Mesenchymal stem cell (in vitro differentiated cells and primary cell): ENCODE measurements at regions not wholly inside any gene's neighbourhood (a gene's known extent, or its start where the extent isn't known, plus 50 kb on each side); places are given as distances from the start of the nearest gene placed in this dataset.

Experiments used
- DNase-seq: peaks from one replicate; pipeline ENCODE4 v3.0.0-alpha.2; 2013
- H2AFZ ChIP-seq: one replicate; pipeline ENCODE4 v1.6.1; 2013; ENCODE audit warnings: low read depth, mild to moderate bottlenecking, control low read depth, inconsistent platforms, low read length, moderate library complexity
- H2AK5ac ChIP-seq: 2 replicates; pipeline ENCODE4 v1.6.1; 2013; ENCODE audit warnings: low read length, moderate library complexity, mild to moderate bottlenecking, inconsistent platforms; ENCODE audit not compliant: severe bottlenecking
- H2BK120ac ChIP-seq: one replicate; pipeline ENCODE4 v1.6.1; 2013; ENCODE audit warnings: low read depth, mild to moderate bottlenecking, inconsistent platforms, low read length, moderate library complexity
- H2BK12ac ChIP-seq, 2 experiments: one replicate each; pipeline ENCODE4 v1.6.1; 2013; ENCODE audit warnings: inconsistent platforms in 2 of 2, low read length in 2 of 2, mild to moderate bottlenecking in 2 of 2, moderate library complexity in 2 of 2, control low read depth in 1 of 2
- H2BK15ac ChIP-seq: one replicate; pipeline ENCODE4 v1.6.1; 2013; ENCODE audit warnings: mild to moderate bottlenecking, low read depth, inconsistent platforms; ENCODE audit not compliant: poor library complexity, severe bottlenecking
- H2BK5ac ChIP-seq: 2 replicates; pipeline ENCODE4 v1.6.1; 2013; ENCODE audit warnings: low read depth, mild to moderate bottlenecking, low read length, control low read depth, inconsistent platforms; ENCODE audit not compliant: poor library complexity, severe bottlenecking
- H3K14ac ChIP-seq, 2 experiments: one replicate each; pipeline ENCODE4 v1.6.1; 2013; ENCODE audit warnings: inconsistent platforms in 2 of 2, low read length in 2 of 2, control low read depth in 1 of 2, mild to moderate bottlenecking in 1 of 2, moderate library complexity in 1 of 2
- H3K18ac ChIP-seq, 2 experiments: one replicate each; pipeline ENCODE4 v1.6.1; 2013; ENCODE audit warnings: inconsistent platforms in 2 of 2, low read length in 2 of 2, control low read depth in 1 of 2, low read depth in 1 of 2, mild to moderate bottlenecking in 1 of 2
- H3K23ac ChIP-seq, 2 experiments: one replicate each; pipeline ENCODE4 v1.6.1; 2013; ENCODE audit warnings: inconsistent platforms in 2 of 2, low read length in 2 of 2, mild to moderate bottlenecking in 2 of 2, moderate library complexity in 2 of 2, control low read depth in 1 of 2
- H3K27ac ChIP-seq: 2 replicates; pipeline ENCODE4 v1.5.1; 2013; ENCODE audit warnings: mild to moderate bottlenecking, moderate library complexity, low read length, control low read depth, inconsistent platforms; ENCODE audit not compliant: poor library complexity, severe bottlenecking
- H3K27me3 ChIP-seq, 2 experiments: 2 replicates each; pipeline versions ENCODE4 v1.6.1 to v1.7.0; 2013; ENCODE audit warnings: low read length in 2 of 2, mild to moderate bottlenecking in 2 of 2, moderate library complexity in 2 of 2, control low read depth in 1 of 2, inconsistent platforms in 1 of 2; ENCODE audit not compliant: control insufficient read depth in 1 of 2, insufficient read depth in 1 of 2
- H3K36me3 ChIP-seq, 2 experiments: 2 replicates each; pipeline versions ENCODE4 v1.6.1 to v1.7.0; 2013; ENCODE audit warnings: low read length in 2 of 2, control low read depth in 1 of 2, inconsistent platforms in 1 of 2, low read depth in 1 of 2, mild to moderate bottlenecking in 1 of 2; ENCODE audit not compliant: insufficient read depth in 2 of 2, control insufficient read depth in 1 of 2
- H3K4ac ChIP-seq, 2 experiments: one replicate each; pipeline ENCODE4 v1.6.1; 2013; ENCODE audit warnings: inconsistent platforms in 2 of 2, low read length in 2 of 2, mild to moderate bottlenecking in 2 of 2, moderate library complexity in 2 of 2, control low read depth in 1 of 2, low read depth in 1 of 2
- H3K4me1 ChIP-seq: 2 replicates; pipeline ENCODE4 v1.6.1; 2013; ENCODE audit warnings: low read depth, low read length, control low read depth; ENCODE audit not compliant: control insufficient read depth, insufficient read depth
- H3K4me2 ChIP-seq: 2 replicates; pipeline ENCODE4 v1.6.1; 2013; ENCODE audit warnings: low read length, mild to moderate bottlenecking, inconsistent platforms; ENCODE audit not compliant: poor library complexity, severe bottlenecking
- H3K4me3 ChIP-seq, 2 experiments: 2 replicates each; pipeline versions ENCODE4 v1.5.1 to v1.7.0; 2013; ENCODE audit warnings: low read length in 2 of 2, mild to moderate bottlenecking in 2 of 2, control low read depth in 1 of 2, low read depth in 1 of 2; ENCODE audit not compliant: insufficient read depth in 1 of 2
- H3K79me1 ChIP-seq: replicated peaks from 2 replicates; pipeline ENCODE4 v1.6.1; 2013; ENCODE audit warnings: mild to moderate bottlenecking, control low read depth, low read length, inconsistent platforms; ENCODE audit not compliant: poor library complexity, severe bottlenecking
- H3K9ac ChIP-seq: 2 replicates; pipeline ENCODE4 v1.7.0; 2013; ENCODE audit warnings: mild to moderate bottlenecking, low read length, moderate library complexity
- H3K9me3 ChIP-seq: 2 replicates; pipeline ENCODE4 v1.7.0; 2013; ENCODE audit warnings: mild to moderate bottlenecking, low read length; ENCODE audit not compliant: control insufficient read depth
- H4K8ac ChIP-seq: one replicate; pipeline ENCODE4 v1.6.1; 2013; ENCODE audit warnings: inconsistent platforms, mild to moderate bottlenecking, low read length, moderate library complexity
- H4K91ac ChIP-seq: one replicate; pipeline ENCODE4 v1.6.1; 2013; ENCODE audit warnings: mild to moderate bottlenecking, low read length, inconsistent platforms
- WGBS: methylation state at CpG from one replicate; pipeline ENCODE4 v1.1.7; 2013; ENCODE audit warnings: mixed read lengths; 5-methylcytosine and 5-hydroxymethylcytosine counted together

GRCh38 chr16:80874925-80875324, 70.5 kb upstream of the CDYL2 start:
- no peak overlapping the region for H2BK12ac ChIP-seq
- no peak overlapping the region for H3K4me3 ChIP-seq
- no peaks in the 10 kb centered on the region for H3K9me3 ChIP-seq
- H3K4me2 ChIP-seq = no peak overlapping the region
- H3K4ac ChIP-seq = no peak overlapping the region
- H4K91ac ChIP-seq = no peak overlapping the region
- no peaks in the 10 kb centered on the region for H3K27me3 ChIP-seq
- H3K14ac ChIP-seq = no peak overlapping the region
- H2BK15ac ChIP-seq = no peak overlapping the region
- H3K36me3 ChIP-seq = no peaks in the 10 kb centered on the region
- H2BK120ac ChIP-seq = no peak overlapping the region
- no peak for DNase-seq
- no peak overlapping the region for H3K23ac ChIP-seq
- no peak overlapping the region for H3K9ac ChIP-seq
- WGBS = 80% methylated on average over 1 of the region's 1 CpG
- no peaks in the 10 kb centered on the region for H3K79me1 ChIP-seq
- no peak overlapping the region for H3K27ac ChIP-seq
- no peaks in the 10 kb centered on the region for H3K4me1 ChIP-seq
- no peak overlapping the region for H2AK5ac ChIP-seq
- H2BK5ac ChIP-seq = no peak overlapping the region
- H2AFZ ChIP-seq = no peak overlapping the region
- no peak overlapping the region for H4K8ac ChIP-seq
- H3K18ac ChIP-seq = no peak overlapping the region

GRCh38 chr16:80862160-80862705, 57.8 kb upstream of the CDYL2 start:
- H2BK15ac ChIP-seq = no peak overlapping the region
- no peaks in the 10 kb centered on the region for H3K79me1 ChIP-seq
- H4K8ac ChIP-seq = no peak overlapping the region
- H3K9ac ChIP-seq = no peak overlapping the region
- H3K4me1 ChIP-seq = no peaks in the 10 kb centered on the region
- no peak overlapping the region for H3K27ac ChIP-seq
- no peak overlapping the region for H2AK5ac ChIP-seq
- H3K36me3 ChIP-seq = no peaks in the 10 kb centered on the region
- H4K91ac ChIP-seq = no peak overlapping the region
- H3K14ac ChIP-seq = no peak overlapping the region
- no peak overlapping the region for H2AFZ ChIP-seq
- no peak overlapping the region for H3K18ac ChIP-seq
- H2BK12ac ChIP-seq = no peak overlapping the region
- no peak overlapping the region for H2BK5ac ChIP-seq
- no peak overlapping the region for H3K4me2 ChIP-seq
- no peak overlapping the region for H3K4ac ChIP-seq
- WGBS = 71% methylated on average over 3 of the region's 3 CpGs
- H3K9me3 ChIP-seq = peaks cover 10% of the 10 kb centered on the region
- H3K23ac ChIP-seq = no peak overlapping the region
- no peak overlapping the region for H3K4me3 ChIP-seq
- no peaks in the 10 kb centered on the region for H3K27me3 ChIP-seq
- DNase-seq = no peak
- no peak overlapping the region for H2BK120ac ChIP-seq
